NCI-H774 (cell line): ENCODE measurements at regions not wholly inside any gene's neighbourhood (a gene's known extent, or its start where the extent isn't known, plus 50 kb on each side); places are given as distances from the start of the nearest gene placed in this dataset.
A peak's percentile ranks its signal among the peaks of the same experiment; 100 is the strongest.

ENCODE experiments used
- DNase-seq: peaks from one replicate; lab custom pipeline; 2025; lab: John Stamatoyannopoulos, UW

DNA sequence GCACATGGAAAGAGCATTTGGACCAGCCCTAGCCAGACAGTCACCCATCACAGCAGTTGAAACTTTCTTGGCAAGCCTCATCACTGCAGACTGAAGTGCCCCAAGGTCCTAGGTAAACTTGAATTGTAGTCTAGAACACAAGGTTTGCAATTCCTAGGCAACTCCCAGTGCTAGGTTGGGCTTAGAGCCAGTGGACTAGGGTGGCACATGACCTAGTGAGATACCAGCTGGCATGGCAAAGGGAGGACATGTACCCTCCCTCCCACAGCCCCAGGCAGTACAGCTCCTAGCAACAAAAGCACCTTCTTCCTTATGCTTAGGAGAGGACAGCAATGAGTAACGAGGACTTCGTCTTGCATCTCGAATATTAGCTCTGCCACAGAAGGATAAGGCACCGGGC lies 889.5 kb downstream of the JRKL start:
- no peak for DNase-seq

GRCh38 chr11:97280347-97280746 lies 890.5 kb downstream of the JRKL start:
- no peak for DNase-seq

DNA sequence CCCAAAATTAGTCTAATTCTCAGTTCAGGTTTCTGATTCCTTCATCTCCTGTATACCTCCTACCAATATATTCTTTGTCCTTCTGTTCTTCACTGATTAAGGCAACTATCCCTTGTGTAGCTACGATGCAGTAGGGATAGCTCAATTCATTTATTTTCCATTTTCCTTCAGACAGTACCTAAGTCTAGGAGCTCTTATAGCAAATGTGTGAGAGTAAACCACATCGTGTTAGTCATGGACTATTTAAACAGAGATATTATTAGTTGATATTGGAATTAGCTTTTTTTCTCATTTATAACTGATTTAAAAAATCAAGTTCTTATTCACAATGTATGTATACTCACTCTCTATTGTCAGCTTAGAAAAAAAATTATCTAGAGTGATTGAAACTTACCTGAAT lies 900.0 kb downstream of the JRKL start:
- no peak for DNase-seq

DNA sequence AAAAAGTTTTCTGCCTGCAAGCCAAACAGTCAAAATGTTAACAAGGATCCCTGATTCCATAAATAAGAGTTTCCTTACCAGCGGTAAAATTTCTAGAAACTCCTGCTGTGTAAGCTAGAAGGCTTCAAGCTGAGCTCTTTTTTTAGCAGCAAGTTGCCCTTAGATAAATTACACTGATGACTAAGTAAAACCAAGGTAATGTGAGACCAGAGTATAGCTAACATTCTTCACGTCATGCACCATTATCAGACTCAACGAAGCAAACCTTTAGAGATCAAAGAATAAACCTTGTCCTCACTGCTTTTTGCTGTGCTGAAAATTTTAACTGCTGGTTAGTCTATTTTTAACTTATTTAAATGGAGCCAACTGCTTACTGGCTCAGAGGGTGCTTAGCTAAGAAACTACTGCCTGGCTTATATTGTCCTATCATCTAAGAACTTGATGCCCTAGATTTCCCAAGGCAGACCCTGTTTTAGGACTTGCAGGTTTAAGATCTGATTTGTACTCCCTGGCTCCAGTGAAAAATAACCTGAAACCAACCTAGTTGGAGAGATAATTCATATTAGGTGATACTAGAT lies 900.7 kb downstream of the JRKL start:
- no peak for DNase-seq

- DNase-seq = no peak
Observed at GRCh38 chr11:97296301-97296700, 906.5 kb downstream of the JRKL start.

- no peak for DNase-seq
Observed at GRCh38 chr11:97309291-97309690, 919.5 kb downstream of the JRKL start.

- DNase-seq = no peak
Observed at GRCh38 chr11:97325693-97326092, 935.9 kb downstream of the JRKL start.

DNA sequence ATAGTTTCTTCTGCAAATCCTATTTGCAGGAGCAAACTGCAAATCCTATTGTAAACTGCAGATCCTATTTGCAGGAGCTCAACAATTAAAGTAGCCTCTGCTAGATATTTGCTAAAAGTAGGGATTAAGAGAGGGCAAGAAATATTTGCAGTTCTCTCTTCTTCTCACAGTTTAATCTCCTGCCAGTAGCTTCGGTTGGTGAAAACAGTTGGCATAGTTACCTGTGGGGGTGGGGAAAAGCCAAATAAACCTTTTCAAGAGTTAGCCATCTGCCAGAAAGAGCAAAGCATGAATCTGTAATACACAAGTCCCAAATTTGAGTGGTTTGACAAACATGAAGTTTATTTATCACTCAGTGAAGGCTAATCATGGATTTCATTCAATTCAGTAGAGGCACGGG lies 942.5 kb downstream of the JRKL start:
- peak; percentile 38 for DNase-seq

DNA sequence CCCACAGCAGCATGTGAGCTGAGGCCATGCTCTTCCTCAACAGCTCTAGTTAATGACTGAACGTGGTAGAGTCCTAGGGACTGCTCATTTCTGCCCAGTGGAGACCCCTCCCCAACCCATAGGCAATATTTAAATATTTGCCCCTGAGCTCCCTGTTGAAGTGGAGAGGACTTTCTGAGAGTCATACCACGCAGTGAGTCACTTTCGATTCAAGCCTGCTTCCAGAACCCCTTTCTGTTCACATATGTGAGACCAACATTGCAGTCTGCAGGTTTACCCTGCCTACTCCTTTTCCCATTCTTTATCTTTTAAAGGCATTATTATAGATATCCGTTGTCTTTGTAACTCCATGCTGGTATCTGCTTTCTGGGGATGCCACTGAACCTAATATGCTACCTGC lies 946.3 kb downstream of the JRKL start:
- no peak for DNase-seq

DNA sequence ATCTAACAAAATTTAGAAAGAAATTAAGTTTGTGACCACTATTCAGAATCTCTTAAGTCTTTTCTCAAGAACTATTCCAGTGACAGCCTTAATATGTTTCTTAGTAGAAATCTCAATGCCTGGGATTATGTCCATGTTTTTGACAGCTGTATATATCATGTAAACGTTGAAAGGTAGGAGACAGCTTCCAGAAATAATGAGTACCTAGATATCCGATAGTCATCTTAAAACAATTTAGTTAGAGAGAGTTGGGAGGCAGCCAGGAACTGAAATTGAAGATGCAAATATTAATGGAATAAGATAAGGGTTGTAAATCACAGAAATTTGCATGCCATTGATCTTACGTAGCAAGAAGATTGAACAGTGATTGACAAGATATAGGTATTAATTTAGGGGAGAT lies 955.2 kb downstream of the JRKL start:
- no peak for DNase-seq

GRCh38 chr11:97349201-97349600 lies 959.4 kb downstream of the JRKL start:
- DNase-seq = no peak

GRCh38 chr11:97351939-97352338 lies 962.1 kb downstream of the JRKL start:
- no peak for DNase-seq

DNA sequence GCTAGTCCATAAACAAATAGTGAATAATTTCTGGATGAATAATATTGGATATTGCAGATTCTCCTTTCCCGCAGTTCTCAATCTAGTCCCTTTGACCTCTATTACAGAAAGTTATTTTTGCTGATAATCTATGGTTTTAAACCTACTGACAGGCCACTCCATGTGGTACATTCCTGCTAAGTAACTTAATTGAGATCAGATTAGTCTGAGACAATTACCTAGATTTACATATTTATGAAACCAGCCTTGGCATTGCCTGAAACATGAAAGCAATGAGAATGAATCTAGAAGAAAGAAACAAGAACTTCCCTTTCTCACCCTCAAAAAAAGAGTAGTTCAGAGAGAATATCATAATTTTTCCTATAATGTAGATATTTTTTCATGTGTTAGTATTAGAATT lies 964.2 kb downstream of the JRKL start:
- no peak for DNase-seq

GRCh38 chr11:97354576-97354975 lies 964.8 kb downstream of the JRKL start:
- DNase-seq = no peak

DNA sequence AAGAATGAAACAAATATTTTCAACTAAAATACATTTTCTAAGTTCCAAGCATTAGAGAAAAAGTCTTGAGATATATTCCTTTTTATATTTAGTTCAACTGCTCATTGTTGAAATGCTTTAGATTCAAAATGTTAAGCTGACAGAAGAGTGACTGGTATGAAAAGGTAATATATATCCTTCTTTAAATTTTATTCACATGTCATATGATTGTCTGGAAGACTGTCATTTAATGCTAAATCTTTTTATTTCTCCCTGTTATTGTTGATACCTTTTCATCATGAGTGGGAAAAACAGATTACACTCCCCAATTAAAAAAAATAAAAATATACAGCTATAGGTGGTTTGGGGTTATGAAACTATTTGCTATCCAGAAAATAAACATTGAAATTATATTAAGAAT lies 965.4 kb downstream of the JRKL start:
- no peak for DNase-seq

- DNase-seq = no peak
Observed at GRCh38 chr11:97356144-97356543, 966.3 kb downstream of the JRKL start.

DNA sequence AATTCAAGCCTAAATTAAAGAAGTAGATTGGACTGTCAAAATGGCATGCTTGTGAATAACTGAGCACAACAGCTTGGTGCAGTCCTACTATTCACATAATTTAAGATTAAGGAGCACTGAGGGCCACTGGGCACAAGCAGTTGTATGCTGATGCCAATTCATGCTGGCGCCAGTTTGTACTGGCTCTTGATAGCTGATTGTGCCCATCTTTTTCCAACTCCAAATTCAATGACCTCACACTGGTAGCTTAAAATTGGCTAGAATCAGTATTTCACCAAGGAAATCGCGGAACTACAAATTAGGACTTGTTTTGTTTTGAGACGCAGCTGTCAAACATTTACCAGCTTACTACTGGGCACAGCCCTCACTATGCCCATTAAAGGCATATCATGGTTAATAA lies 969.2 kb downstream of the JRKL start:
- no peak for DNase-seq

GRCh38 chr11:97361812-97362378 lies 972.1 kb downstream of the JRKL start:
- no peak for DNase-seq

- no peak for DNase-seq
Observed at GRCh38 chr11:97363331-97363730, 973.5 kb downstream of the JRKL start.

- no peak for DNase-seq
Observed at GRCh38 chr11:97364047-97364446, 974.2 kb downstream of the JRKL start.

DNA sequence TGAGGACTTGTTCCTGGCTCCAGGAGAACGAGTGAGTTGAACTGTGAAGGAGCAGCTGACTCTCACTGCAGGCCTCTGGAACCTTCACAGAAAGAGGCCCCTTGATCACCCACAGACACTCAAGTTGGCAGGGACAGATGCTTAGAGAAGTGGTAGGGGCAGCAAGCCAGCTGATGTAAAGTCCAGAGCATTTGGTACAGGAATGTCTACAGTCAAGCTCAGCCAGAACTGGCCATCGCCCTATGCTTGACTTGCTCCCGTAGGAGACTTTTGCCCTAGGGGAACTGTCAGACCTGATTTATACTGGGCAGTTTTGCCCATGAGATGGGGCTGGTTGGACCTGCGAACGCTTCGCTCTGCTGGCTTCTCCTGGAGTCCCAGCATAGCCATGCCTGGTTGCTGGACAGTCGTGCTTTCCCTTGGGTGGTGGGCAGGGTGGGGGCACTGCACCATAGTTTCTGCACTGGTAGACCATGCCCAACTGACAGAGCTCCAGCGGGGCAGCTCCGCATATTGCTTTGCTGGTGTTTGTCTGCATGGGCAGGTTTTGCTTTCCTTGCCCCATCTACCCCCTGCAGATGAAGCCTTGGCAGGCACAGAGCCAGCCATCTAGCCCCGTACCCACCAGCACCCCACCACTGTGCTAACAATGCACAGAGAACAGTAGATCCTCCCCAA lies 977.7 kb downstream of the JRKL start:
- no peak for DNase-seq

GRCh38 chr11:97389270-97389669 lies 999.5 kb downstream of the JRKL start:
- DNase-seq = no peak

DNA sequence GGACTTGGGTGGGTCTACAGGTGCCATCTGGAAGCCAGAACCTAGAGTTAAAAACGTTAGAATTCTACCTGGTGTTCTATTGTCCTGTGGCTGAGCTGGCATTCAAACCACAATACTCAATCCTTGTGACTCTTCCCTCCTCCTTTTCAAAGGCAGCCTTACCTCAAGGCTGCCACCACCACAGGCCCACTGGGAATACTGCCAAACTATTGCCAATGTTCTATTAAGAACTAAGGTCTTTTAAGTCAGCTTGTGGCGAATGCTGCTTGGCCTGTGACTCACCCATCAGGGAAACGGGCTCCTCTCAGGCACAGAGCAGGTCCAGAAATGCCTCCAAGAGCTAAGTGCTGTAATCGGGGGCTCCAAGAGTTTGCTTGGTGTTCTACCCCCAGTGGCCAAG lies 1008.4 kb downstream of the JRKL start:
- no peak for DNase-seq

DNA sequence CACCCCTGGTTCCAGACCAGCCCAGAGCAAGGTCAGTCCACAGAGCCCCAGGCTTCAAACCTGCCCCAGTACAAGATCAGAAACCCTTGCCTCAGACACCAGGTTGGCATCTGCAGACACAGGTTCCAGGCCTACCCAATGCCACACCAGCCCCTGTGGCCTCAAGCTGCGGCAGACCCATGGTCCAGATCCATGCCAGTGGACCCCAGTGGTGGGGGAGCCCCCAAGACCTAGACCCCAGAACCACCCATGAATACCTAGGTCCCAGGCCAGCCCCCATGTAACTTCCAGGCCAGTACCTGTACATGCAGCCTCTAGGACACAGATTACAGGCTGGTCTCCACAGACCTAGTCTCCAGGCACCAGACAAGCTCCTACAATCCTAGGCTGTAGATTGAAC lies 1019.3 kb downstream of the JRKL start:
- DNase-seq = no peak
